ENCODE measurements at regions not wholly inside any gene's neighbourhood (a gene's known extent, or its start where the extent isn't known, plus 50 kb on each side); places are given as distances from the start of the nearest gene placed in this dataset.

GRCh38 chr16:51041546-51041945 lies 109.5 kb downstream of the SALL1 start:
- no peak for FAIRE-seq
- no peak for DNase-seq (ENCODE audit: insufficient read length, low spot score)
- TF ChIP-seq SPI1 (IDR thresholded peaks at IDR 0.05; ENCODE audit: low read depth, low read length) (no peak), POU2F2 (IDR thresholded peaks at IDR 0.05; ENCODE audit: low read depth, low read length) (no peak), POLR2AphosphoS5 (IDR thresholded peaks at IDR 0.05; ENCODE audit: low read depth, low read length) (no peak), POLR2A (IDR thresholded peaks at IDR 0.05; ENCODE audit: low read depth, low read length) (no peak), PAX5 (IDR thresholded peaks at IDR 0.05; ENCODE audit: insufficient read depth, low read length, severe bottlenecking) (no peak), TAF1 (IDR thresholded peaks at IDR 0.05; ENCODE audit: low read depth, low read length) (no peak)

- no peak for DNase-seq (ENCODE audit: insufficient read length, low spot score)
- TF ChIP-seq TAF1 (IDR thresholded peaks at IDR 0.05; ENCODE audit: low read depth, low read length) = no peak
- TF ChIP-seq POLR2AphosphoS5 (IDR thresholded peaks at IDR 0.05; ENCODE audit: low read depth, low read length) = no peak
- FAIRE-seq = no peak
Observed at GRCh38 chr16:51040637-51041036, 110.4 kb downstream of the SALL1 start.

GRCh38 chr16:51039638-51040331 lies 111.3 kb downstream of the SALL1 start:
- DNase-seq (ENCODE audit: insufficient read length, low spot score) (no peak), FAIRE-seq (no peak)
- TF ChIP-seq SPI1 (IDR thresholded peaks at IDR 0.05; ENCODE audit: low read depth, low read length) (no peak), POLR2A (IDR thresholded peaks at IDR 0.05; ENCODE audit: low read depth, low read length) (no peak), POU2F2 (IDR thresholded peaks at IDR 0.05; ENCODE audit: low read depth, low read length) (no peak)

- TF ChIP-seq POU2F2 (IDR thresholded peaks at IDR 0.05; ENCODE audit: low read depth, low read length) (no peak), PAX5 (IDR thresholded peaks at IDR 0.05; ENCODE audit: insufficient read depth, low read length, severe bottlenecking) (no peak), POLR2AphosphoS5 (IDR thresholded peaks at IDR 0.05; ENCODE audit: low read depth, low read length) (no peak), TAF1 (IDR thresholded peaks at IDR 0.05; ENCODE audit: low read depth, low read length) (no peak), SPI1 (IDR thresholded peaks at IDR 0.05; ENCODE audit: low read depth, low read length) (no peak)
- no peak for FAIRE-seq
- no peak for DNase-seq (ENCODE audit: insufficient read length, low spot score)
Observed at GRCh38 chr16:51035711-51036110, 115.4 kb downstream of the SALL1 start.

- no peak for DNase-seq (ENCODE audit: insufficient read length, low spot score)
- no peak for TF ChIP-seq SPI1 (IDR thresholded peaks at IDR 0.05; ENCODE audit: low read depth, low read length)
- FAIRE-seq = no peak
Observed at GRCh38 chr16:51035110-51035498, 116.0 kb downstream of the SALL1 start.

GRCh38 chr16:51034481-51035109 lies 116.5 kb downstream of the SALL1 start:
- DNase-seq (ENCODE audit: insufficient read length, low spot score) = no peak
- TF ChIP-seq POU2F2 (IDR thresholded peaks at IDR 0.05; ENCODE audit: low read depth, low read length) (no peak), SPI1 (IDR thresholded peaks at IDR 0.05; ENCODE audit: low read depth, low read length) (no peak), POLR2AphosphoS5 (IDR thresholded peaks at IDR 0.05; ENCODE audit: low read depth, low read length) (no peak), TAF1 (IDR thresholded peaks at IDR 0.05; ENCODE audit: low read depth, low read length) (no peak), POLR2A (IDR thresholded peaks at IDR 0.05; ENCODE audit: low read depth, low read length) (no peak), PAX5 (IDR thresholded peaks at IDR 0.05; ENCODE audit: insufficient read depth, low read length, severe bottlenecking) (no peak)
- FAIRE-seq = no peak

GRCh38 chr16:51031598-51031997 lies 119.5 kb downstream of the SALL1 start:
- TF ChIP-seq POLR2A (IDR thresholded peaks at IDR 0.05; ENCODE audit: low read depth, low read length) (no peak), SPI1 (IDR thresholded peaks at IDR 0.05; ENCODE audit: low read depth, low read length) (no peak), PAX5 (IDR thresholded peaks at IDR 0.05; ENCODE audit: insufficient read depth, low read length, severe bottlenecking) (no peak), POU2F2 (IDR thresholded peaks at IDR 0.05; ENCODE audit: low read depth, low read length) (no peak), POLR2AphosphoS5 (IDR thresholded peaks at IDR 0.05; ENCODE audit: low read depth, low read length) (no peak), TAF1 (IDR thresholded peaks at IDR 0.05; ENCODE audit: low read depth, low read length) (no peak)
- FAIRE-seq = no peak
- DNase-seq (ENCODE audit: insufficient read length, low spot score) = no peak

GRCh38 chr16:51030516-51030915 lies 120.6 kb downstream of the SALL1 start:
- TF ChIP-seq POLR2AphosphoS5 (IDR thresholded peaks at IDR 0.05; ENCODE audit: low read depth, low read length) (no peak), TAF1 (IDR thresholded peaks at IDR 0.05; ENCODE audit: low read depth, low read length) (no peak), POLR2A (IDR thresholded peaks at IDR 0.05; ENCODE audit: low read depth, low read length) (no peak), SPI1 (IDR thresholded peaks at IDR 0.05; ENCODE audit: low read depth, low read length) (no peak), POU2F2 (IDR thresholded peaks at IDR 0.05; ENCODE audit: low read depth, low read length) (no peak), PAX5 (IDR thresholded peaks at IDR 0.05; ENCODE audit: insufficient read depth, low read length, severe bottlenecking) (no peak)
- DNase-seq (ENCODE audit: insufficient read length, low spot score) (no peak), FAIRE-seq (no peak)

- DNase-seq (ENCODE audit: insufficient read length, low spot score) (no peak), FAIRE-seq (no peak)
- TF ChIP-seq POU2F2 (IDR thresholded peaks at IDR 0.05; ENCODE audit: low read depth, low read length) = no peak
- no peak for TF ChIP-seq PAX5 (IDR thresholded peaks at IDR 0.05; ENCODE audit: insufficient read depth, low read length, severe bottlenecking)
- TF ChIP-seq TAF1 (IDR thresholded peaks at IDR 0.05; ENCODE audit: low read depth, low read length) = no peak
- TF ChIP-seq POLR2A (IDR thresholded peaks at IDR 0.05; ENCODE audit: low read depth, low read length) = no peak
- TF ChIP-seq POLR2AphosphoS5 (IDR thresholded peaks at IDR 0.05; ENCODE audit: low read depth, low read length) = no peak
Observed at GRCh38 chr16:51025588-51026290, 125.3 kb downstream of the SALL1 start.

- FAIRE-seq (no peak), DNase-seq (ENCODE audit: insufficient read length, low spot score) (no peak)
- TF ChIP-seq SPI1 (IDR thresholded peaks at IDR 0.05; ENCODE audit: low read depth, low read length) (no peak), POLR2AphosphoS5 (IDR thresholded peaks at IDR 0.05; ENCODE audit: low read depth, low read length) (no peak), PAX5 (IDR thresholded peaks at IDR 0.05; ENCODE audit: insufficient read depth, low read length, severe bottlenecking) (no peak), POLR2A (IDR thresholded peaks at IDR 0.05; ENCODE audit: low read depth, low read length) (no peak), POU2F2 (IDR thresholded peaks at IDR 0.05; ENCODE audit: low read depth, low read length) (no peak), TAF1 (IDR thresholded peaks at IDR 0.05; ENCODE audit: low read depth, low read length) (no peak)
Observed at GRCh38 chr16:51024703-51025102, 126.4 kb downstream of the SALL1 start.
